ENCODE measurements at regions not wholly inside any gene's neighbourhood (a gene's known extent, or its start where the extent isn't known, plus 50 kb on each side); places are given as distances from the start of the nearest gene placed in this dataset.

DNA sequence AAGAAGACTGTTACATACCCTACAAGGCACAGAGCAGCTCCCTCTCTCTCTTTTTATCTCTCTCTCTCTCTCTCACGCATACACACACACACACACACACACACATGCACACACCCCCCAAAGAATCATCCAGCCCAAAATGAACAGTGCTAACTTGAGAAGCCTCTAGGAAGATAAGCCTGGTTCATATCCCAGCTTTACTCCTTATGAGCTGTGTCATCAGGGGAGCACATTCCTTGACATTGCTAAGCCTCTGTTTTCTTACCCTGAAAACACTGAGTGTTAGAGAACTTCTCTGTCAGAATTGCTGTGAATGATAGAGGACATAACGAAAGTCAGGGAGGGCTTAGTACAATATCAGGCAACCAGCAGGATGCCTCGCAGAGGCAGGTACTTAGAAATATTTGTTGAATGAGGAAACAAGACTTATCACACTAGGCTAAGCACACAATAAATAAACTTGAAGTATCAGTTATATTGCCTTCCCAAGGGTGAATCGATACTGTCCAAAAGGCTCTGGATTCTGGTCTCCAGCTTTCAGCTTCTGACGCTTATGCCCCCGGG lies 725.6 kb upstream of the ID2 start:
- no peak for DNase-seq

DNA sequence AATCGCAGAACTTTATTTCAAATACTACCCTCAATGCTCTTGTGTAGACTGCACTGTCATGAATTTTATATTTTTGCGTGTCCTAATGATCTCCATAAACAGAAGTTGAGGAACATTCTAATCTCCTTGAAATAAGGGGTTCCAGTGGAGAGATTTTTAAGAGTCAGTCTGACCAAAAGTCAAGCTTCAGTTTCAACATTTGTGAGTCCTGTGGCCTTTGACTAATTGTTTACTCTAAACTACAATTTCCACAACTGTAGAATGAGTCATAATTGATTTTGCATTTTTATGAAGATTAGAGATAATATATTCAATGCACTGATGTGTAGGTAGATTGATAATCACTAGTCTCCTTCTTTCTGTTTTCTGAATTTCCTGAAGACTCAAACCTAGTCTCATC lies 720.3 kb upstream of the ID2 start:
- DNase-seq, result no peak

DNA sequence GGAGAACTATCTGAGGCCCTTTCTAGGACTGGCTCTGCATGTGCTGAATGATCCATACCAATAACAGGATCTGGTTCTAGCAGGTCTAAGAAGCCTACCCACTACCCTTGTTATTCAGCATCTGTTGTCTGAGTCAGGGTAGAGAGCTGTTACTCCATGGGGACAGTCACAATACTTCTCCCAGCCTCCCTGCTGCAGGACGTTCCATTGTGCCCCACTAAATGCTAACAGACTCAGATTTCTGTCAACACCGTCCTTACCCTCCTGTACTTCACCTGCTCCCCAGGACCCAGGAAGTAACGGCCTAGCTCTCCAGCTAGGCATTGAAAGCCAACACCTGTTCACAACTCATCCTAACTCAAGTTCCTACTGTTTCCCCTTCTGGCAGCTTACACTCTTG lies 719.7 kb upstream of the ID2 start:
- DNase-seq, result no peak

DNA sequence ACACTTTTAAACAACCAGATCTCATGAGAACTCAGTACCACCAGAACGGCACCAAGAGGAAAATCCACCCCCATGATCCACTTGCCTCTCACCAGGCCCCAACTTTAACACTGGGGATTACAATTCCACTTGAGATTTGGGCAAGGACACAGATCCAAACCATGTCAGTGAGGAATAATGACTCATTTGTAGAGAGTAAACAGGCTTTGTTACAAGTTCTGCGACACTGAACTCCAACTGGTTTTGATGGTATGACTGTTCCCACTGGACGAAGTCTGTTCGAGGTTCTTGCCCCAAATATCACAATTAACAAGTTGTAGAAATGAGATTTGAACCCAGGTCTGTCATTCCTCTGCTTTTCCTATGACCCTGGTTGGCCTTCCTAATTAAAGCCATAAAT lies 718.1 kb upstream of the ID2 start:
- DNase-seq, result no peak

DNA sequence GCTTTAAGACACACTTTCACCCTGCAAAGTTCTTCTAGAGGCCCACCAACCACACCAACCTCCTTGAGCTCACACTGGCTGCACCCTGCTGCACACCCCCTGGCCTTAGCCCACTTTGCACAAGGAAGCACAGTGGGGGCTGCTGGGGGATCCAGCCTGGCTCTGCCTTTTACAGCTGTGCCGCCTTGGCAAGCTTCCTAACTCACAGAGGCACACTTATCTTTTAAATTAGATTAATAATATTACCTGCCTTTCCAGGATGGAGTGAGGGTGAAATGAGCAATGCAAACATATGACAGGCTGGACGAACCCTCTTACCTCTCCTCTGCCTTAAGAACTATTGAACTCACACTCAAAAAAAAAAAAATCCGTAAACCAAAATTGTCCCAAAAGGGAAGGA lies 715.8 kb upstream of the ID2 start:
- DNase-seq, result no peak

DNA sequence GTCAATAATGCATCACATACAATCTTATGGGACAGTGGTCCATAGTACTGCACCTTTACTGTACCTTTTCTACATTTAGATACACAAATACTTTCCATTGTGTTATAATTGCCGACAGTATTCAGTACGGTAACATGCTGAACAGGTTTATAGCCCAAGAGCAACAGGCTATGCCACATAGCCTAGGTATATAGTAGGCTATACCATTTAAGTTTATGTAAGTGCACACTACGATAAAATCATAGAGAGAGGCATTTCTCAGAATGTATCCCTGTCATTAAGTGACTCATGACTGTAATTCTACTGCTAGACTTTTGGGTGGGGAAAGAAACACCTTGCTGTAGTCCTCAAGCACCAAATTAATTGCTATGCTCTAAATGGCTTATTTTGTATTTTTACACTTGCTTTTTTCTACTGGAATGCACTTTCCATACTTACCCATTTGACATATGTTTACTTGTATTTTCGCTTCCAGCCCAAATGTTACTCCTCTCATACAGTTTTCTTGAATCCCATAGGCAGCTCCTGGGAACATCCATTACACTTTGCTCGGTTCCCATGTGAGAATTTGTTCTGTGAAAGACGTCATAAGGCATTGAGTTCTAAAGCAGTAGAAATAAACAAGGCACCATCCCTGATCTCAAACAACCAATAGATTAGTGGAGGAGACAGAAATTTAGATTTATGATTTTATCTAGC lies 714.0 kb upstream of the ID2 start:
- no peak for DNase-seq

DNA sequence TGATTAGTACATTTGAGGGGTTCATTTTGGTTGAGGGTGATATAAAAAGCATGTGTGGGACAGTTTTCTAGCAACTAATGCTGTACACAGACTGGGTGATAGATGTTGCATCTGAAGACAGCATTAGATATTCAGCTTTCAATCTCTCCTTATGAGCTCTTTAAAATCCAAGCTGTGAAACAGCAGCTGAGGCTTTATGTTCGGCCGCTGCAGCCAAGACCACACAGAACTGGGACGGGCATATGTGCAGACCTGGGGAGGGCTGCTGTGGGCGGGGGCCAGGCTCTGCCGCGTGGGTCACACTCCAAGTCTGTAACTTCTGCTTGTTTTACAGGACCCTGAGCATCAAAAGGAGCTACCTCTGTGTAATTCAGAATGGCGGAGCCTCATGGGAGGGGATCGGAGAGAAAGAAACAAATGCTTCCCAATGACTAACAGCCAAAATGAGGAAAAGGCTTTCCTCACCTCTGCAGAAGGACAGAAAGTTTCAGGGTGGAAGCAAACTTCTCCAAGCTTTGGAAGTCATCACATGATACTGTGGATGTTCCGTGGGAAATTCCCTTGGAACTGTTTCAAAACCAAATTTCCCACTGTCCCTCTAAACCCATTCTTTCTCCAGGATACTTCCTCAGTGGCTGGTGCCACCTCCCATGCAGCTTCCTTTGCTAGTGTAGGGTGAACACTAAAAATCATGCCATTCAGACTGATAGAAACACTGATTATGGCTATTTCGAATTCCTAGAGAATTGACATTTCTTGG lies 711.9 kb upstream of the ID2 start:
- DNase-seq, result no peak

DNA sequence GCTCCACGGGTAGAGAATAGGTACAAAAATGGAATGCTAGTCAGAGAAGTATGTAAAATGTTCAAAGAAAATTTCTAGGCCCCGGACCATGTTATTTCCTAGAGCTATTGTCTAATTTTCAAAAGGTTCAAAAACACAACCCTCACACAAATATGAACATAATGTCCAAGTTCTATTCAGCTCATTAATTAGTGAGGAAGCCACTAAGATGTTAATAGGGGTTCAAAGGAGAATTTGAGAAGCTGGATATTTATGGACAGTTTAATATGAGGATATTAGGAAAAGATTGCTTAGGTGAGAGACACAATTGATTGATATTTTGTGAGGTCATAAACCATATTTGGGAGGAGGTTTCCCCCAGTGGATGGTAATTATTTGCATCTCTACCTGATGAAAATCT lies 710.6 kb upstream of the ID2 start:
- DNase-seq, result no peak

DNA sequence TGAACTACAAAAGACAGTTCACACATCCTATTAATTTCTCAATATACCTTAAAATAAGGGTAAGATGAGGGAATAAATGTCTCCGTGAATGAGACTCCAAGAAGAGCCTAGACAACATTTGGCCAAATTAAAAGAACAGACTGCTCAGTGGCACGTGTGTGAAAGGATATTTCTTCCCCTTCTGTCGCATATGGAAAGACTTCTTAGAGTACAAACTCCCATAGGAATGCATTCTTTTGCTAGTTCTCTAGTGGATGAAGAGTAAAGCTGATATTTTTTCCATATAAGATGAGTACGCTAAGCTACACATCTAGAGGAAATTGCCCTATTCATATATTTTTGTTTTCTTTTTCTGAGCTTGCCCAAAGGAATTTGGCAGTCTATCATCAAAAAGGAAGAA lies 710.0 kb upstream of the ID2 start:
- DNase-seq, result no peak

DNA sequence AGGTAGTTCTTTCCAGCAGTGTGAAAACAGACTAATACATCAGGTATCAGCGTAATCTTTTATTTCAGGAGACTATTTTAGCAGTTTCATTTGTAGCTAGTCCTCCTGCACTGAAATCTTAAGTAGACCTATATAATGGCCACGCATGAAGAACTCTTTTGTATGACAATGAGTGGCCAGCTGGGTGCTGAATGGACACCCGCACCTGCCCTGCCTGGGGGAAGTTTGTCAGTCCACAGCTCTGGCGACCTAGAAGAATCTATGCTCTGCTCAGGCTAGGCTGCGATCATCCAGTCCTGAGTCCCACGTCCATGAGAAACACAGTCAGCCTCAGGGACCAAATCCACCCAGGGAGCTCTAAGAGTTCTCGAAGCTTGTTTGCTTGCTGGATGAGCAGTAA lies 709.2 kb upstream of the ID2 start:
- no peak for DNase-seq

DNA sequence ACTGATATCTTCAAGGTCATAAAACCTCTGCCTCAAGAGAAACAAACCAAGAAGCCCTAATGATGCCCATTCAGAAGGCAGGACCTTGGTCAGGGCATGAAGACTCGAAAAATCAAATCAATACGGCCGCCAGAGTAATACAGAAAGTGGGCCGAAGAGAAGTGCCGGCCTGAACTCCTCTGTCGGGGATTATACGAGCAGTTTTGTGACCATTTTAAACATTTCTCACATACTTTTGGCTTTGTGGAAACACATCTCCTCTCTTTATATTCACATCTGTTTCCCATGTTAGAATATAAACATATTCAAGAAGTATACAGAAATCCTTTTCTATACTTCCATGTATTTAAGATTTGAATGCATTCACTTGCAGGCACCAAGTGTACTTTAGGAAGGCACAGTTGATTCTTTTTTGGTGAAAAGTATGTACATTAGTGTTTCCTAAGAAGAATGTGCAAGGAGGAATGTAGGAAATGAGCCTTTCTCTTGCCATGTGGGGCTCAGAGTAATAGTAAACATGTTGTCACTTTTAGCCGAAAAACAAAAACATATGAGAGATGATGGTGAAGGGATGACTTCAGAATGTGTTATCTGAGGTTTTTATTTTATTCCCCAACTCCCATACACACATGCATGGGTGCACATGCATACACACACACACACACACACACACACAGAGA lies 707.9 kb upstream of the ID2 start:
- no peak for DNase-seq

DNA sequence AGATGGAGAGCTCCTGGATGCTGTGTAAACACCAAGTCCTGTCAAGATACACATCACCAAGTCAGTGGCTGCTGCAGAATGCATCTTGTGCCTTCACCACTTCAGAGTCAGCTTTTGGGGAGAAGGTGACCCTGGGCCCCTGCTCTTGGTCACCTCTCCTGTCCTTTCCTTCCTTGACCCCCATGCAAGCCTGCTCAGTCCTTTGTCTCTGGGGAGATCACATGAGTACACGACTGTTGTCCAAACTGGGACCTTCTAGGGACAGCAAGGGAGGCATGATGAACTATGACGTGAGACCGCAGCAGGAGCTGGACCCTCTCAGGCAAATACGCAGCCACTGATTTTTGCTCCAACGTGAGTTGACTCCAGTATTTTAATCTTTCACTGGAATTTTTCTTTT lies 706.9 kb upstream of the ID2 start:
- no peak for DNase-seq

DNA sequence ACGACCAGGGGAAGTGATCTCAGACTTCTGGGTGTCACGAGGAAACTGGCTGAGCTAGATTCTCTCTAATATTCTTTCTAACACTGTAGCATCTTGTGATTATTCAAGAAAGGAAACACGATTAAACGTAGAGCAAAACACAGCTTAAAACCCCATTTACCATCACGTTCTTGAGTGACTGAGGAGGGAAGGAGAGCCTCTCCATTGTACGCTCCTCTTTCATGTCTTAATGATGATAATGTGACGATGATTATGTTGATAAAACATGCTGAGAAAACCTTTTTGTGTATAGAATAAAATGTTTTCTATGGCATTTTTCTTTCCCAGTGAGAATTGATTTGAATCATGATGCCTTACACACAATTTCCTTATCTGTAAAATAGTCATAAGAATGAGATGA lies 705.6 kb upstream of the ID2 start:
- no peak for DNase-seq

DNA sequence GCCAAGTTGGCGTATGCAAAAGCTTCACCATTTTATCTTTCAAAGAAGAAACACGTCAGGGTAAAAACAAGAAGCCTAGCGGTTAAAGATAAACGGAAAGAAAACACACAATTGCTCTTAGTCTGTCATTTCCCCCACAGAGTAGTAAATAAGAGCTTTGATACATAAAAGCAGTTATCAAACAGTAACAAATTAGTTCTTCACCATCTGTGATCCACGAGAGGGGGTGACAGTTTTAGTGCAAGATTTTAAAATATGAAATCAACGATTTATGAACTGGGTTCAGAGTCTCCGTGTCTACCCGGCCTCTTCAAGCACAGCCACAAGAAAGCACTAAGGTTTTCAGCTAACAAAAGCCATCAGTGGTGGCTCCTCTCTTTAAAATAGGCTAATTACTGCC lies 703.9 kb upstream of the ID2 start:
- DNase-seq, result no peak

DNA sequence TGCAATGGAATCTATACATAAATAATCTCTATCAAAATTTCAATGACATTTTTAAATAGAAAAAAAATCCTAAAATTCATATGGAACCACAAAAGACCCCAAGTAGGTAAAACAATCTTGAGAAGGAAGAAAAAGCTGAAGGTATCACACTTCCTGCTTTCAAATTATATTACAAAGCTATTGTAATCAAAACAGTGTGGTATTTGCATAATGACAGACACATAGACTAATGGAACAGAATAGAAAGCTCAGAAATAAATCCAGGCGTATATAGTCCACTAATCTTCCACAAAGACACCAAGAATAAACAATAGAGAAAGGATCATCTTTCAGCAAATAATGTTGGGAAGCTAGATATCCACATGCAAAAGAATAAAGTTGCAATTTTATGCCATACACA lies 699.8 kb upstream of the ID2 start:
- no peak for DNase-seq

DNA sequence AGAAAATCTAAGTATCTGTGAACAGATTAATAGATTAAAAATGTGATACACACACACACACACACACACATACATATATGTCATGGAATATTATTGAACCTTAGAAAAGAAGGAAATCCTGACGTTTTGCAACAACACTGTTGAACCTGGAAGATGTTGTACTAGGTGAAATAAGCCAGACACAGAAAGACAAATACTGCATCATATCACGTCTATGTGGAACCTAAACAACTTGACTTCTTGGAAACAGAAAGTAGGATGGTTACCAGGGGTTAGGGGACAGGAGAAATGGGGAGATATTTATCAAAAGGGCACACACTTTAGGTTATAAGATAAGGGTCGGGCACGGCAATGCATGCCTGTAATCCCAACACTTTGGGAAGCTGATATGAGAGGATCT lies 698.4 kb upstream of the ID2 start:
- DNase-seq, result no peak

DNA sequence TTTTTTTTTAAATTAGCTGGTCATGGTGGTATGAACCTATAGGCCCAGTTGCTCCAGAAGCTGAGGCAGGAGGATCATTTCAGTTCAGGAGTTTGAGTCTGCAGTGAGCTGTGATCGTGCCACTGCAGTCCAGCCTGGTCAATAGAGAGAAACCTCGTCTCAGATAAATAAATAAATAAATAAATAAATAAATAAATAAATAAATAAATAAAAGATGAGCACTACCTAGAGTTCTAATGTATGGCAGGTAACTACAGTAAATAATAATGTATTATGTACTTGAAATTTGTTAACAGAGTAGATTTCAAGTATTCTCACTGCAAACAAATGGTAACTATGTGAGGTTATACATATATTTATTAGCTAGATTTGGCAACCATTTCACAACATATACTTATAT lies 697.9 kb upstream of the ID2 start:
- DNase-seq, result no peak

DNA sequence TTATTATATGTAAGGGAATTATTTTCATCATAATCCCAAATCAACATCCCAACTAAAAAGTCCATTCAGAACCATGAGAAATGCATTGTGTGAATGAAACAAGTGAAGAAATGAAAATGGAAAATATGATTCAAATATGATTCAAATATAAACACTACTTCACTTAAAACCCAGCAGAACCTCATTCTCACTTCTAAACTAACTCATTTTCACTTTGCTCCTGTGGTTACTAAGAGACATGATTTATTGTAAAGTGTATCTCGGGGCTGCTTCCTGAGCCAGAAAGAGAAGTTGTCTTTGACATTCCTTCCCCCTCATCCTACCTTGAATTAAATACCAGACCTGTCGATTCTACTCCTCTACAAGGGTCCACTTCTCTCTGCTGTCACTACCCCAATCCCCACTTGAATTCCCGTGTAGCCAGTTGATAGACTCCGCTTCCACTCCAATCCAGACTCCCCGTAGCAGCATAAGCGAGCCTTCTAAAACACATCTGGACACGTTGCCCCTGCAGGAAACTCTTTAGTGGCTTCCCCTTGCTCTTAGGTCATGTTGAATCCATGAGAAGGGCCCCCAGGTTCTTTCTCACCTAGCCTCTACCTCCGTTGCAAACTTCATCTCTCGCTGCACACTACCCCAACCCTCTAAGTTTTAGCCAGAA lies 697.0 kb upstream of the ID2 start:
- no peak for DNase-seq

DNA sequence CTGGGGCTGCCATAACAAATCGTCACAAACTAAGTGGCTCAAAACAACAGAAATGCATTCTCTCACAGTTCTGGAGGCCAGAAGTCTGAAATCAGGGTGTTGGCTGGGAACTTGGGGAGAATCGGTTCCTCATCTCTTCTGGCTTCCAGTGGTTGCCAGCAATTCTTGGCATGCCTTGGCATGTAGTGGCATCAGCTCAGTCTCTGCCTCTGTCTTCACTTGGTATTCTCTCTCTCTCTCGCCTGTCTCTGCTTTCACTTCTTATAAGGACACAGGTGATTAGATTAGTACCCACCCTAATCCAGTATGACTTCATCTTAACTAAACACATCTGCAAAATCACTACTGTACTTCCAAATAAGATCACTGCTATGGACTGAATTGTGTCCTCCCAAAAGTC lies 695.4 kb upstream of the ID2 start:
- no peak for DNase-seq

DNA sequence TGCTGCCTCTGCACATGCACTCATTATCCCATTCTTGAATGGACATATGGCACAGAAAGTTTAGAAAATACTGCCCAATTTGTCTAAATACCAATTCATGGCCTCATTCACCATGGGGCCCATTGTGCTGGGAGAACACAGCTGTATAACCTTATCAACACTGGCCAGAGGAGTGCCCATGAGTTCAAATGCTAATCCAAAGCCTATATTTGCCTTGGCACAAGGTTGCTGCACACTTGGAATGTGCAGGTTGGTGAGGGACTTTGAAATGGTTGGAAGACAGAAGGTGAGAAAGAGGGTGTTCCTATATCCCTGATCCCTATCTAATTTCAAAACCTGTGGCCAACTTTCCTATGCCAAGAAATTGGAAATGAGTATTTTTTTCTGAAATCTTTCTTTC lies 693.9 kb upstream of the ID2 start:
- DNase-seq, result no peak

DNA sequence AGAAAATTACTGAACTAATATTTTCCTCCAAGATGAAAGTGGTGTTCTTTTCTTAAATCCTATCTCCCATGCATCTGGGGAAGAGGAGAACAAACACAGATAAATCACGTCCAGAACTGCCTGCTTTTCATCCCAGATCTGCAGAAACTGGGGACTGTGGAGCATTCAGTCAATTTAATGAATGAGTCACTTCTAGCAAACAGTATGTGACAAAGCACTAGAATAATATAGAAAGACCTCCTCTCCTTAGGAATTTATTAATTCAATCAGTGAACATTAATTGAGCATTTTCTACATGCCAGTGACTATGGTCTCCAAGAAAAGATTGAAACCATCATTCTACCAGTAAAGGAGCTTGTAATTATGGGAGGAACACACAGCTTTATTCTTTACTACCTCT lies 693.4 kb upstream of the ID2 start:
- no peak for DNase-seq

DNA sequence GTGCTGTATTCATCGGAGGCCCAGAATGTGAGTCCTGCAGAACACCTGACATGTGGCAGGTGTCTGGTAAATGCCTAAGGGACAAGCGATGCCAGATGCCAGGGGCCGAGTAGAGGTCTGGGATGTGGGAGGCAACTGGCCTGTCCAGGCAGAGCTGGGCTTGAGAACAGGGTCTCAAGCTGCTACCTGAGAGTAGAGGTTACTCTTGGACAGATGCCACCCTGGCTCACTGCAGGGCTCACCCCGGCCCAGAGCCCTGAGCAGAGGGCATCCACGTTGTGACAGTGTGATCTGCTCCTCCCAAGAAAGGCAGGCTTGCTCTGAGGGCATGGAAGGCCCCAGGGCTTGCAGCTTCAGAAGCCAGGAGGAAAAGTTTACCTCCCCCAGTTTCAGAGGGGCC lies 692.0 kb upstream of the ID2 start:
- DNase-seq, result no peak

Measured in hematopoietic multipotent progenitor cell treated with erythropoietin and hydrocortisone succinate and interleukin-3 and kit ligand, for 6 days (in vitro differentiated cells).